LNCaP clone FGC (cell line): ENCODE measurements at regions not wholly inside any gene's neighbourhood (a gene's known extent, or its start where the extent isn't known, plus 50 kb on each side); places are given as distances from the start of the nearest gene placed in this dataset.
"Not testable (repeated sequence)": the region's sequence is repeated elsewhere in the genome, so short reads cannot be mapped to it uniquely, and the experiment has no call there.

ENCODE experiments used
- DNase-seq: peaks from one replicate; pipeline ENCODE4 v3.0.0-alpha.2; 2011; ENCODE audit warnings: low read depth
- H3K4me3 ChIP-seq: 2 replicates; pipeline ENCODE4 v1.5.1; 2011; ENCODE audit warnings: mild to moderate bottlenecking, low read depth, low read length, control low read depth
- CTCF ChIP-seq: IDR thresholded peaks from 2 replicates; pipeline ENCODE4 v1.5.1; 2012; ENCODE audit warnings: mild to moderate bottlenecking; ENCODE audit not compliant: control insufficient read depth, insufficient read depth; ENCODE audit errors: extremely low read depth

DNA sequence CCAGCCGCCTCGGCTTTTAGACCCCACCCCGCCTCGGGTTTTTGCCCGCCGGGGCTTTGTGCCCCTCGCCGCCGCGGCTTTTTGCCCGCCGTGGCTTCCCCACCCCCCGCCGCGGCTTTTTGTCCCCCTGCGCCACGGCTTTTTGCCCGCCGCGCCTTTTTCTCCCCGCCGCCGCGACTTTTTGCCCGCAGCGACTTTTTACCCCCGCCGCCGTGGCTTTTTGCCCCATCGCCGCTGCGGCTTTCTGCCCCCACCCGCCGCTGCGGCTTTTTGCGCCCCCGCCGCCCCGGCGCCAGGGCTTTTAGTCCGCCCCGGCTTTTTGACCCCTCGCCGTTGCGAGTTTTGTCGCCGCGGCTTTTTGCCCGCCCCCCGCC is 474.4 kb downstream of the FAM72C start:
- H3K4me3 ChIP-seq: no peak overlapping the region; the same call in 1 of the 2 replicates
- DNase-seq: no peak
- no peak for TF ChIP-seq CTCF

DNA sequence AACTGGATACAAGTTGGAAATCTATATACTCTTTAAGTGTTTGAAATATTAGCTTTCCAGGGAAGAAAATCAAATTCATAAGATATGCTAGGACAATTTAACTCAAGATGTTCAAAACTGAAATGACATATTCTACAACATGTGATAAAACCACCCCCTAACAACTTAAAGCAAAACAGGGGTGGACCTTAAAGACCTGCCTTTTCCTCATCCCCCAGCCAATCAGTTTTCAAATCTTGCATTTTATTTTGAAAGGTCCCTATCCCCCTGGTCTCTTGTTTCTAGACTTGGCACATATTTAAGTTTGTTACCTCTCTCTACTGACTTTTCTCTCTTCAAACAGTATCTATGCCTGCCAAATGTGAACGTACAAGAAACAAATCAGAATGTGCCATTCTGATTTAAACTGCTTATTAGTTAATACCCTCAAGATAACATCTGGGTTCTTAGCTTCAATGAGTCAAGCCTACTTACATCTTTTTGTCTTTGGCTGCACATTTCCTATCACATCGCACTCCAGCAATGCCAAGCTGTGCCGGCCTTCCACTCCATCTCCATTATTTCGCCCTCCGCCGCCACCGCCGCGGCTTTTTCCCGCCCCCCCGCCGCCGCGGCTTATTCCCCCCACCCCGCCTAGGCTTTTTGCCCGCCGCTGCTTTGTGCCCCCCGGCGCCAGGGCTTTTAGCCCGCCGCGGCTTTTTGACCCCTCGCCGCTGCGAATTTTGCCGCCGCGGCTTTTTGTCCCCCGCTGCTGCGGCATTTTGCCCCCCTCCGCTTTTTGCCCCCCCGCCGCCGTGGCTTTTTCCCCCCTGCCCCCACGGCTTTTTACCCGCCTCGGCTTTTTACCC is 475.0 kb downstream of the FAM72C start:
- DNase-seq, H3K4me3 ChIP-seq: not testable (repeated sequence)
